ENCODE measurements at regions not wholly inside any gene's neighbourhood (a gene's known extent, or its start where the extent isn't known, plus 50 kb on each side); places are given as distances from the start of the nearest gene placed in this dataset.

- Histone ChIP-seq H3K36me3 (ENCODE audit: control insufficient read depth, insufficient read depth, low read length) (no peaks in the 10 kb centered on the region), H3K79me2 (ENCODE audit: control insufficient read depth, insufficient read depth, low read length) (no peaks in the 10 kb centered on the region), H3K4me3 (replicated peaks in 1 of 4; ENCODE audit: control extremely low read depth in 1 of 4, insufficient read depth in 1 of 4, low read depth in 3 of 4, low read length in 4 of 4) (no peak overlapping the region), H3K27me3 (ENCODE audit: control insufficient read depth, insufficient read depth, low read length) (no peaks in the 10 kb centered on the region), H4K20me1 (ENCODE audit: control insufficient read depth, extremely low read depth, insufficient read depth, low read length) (no peaks in the 10 kb centered on the region), H3K27ac (ENCODE audit: insufficient read depth, low read length) (no peak overlapping the region), H3K4me2 (ENCODE audit: extremely low read depth, insufficient read depth, low read length) (no peak overlapping the region), H3K9ac (ENCODE audit: insufficient read depth, low read length) (no peak overlapping the region), H3K4me1 (ENCODE audit: control insufficient read depth, extremely low read depth, insufficient read depth, low read length) (no peaks in the 10 kb centered on the region), H2AFZ (ENCODE audit: low read length) (no peak overlapping the region), H3K9me3 (ENCODE audit: control insufficient read depth, insufficient read depth, low read depth, low read length) (no peaks in the 10 kb centered on the region)
- TF ChIP-seq CTCF (conservative IDR thresholded peaks at IDR 0.05 in 1 of 2, IDR thresholded peaks at IDR 0.05 in 1 of 2; ENCODE audit: low read depth in 1 of 2, low read length in 2 of 2) (no peak), EZH2 (IDR thresholded peaks at IDR 0.05; ENCODE audit: low read length, missing control alignments) (no peak)
- DNase-seq (ENCODE audit: low read depth in 2 of 2) = no peak
These were observed 52.3 kb upstream of the EGLN3 start for GRCh38 chr14:34003082-34003668.
